ENCODE measurements at regions not wholly inside any gene's neighbourhood (a gene's known extent, or its start where the extent isn't known, plus 50 kb on each side); places are given as distances from the start of the nearest gene placed in this dataset.

- no peak for TF ChIP-seq POLR2AphosphoS5 (IDR thresholded peaks at IDR 0.05)
- TF ChIP-seq POLR2A (IDR thresholded peaks at IDR 0.05; ENCODE audit: low read depth), result no peak
- TF ChIP-seq EP300 (IDR thresholded peaks at IDR 0.05), result no peak
- TF ChIP-seq CTCF (IDR thresholded peaks at IDR 0.05), result no peak
- no peaks in the 10 kb centered on the region for H3K36me3 ChIP-seq
- 82% methylated on average over 3 of the region's 3 CpGs for WGBS
- H3K9me3 ChIP-seq, result peaks cover 0 to 21% (median 12%) of the 10 kb centered on the region in 4 donors
- DNase-seq (ENCODE audit: extremely low spot score), result no peak
- no peak overlapping the region for H3K27ac ChIP-seq (replicated peaks in 1 of 4)
- peaks cover 0 to 5% (median under 1%) of the 10 kb centered on the region in 4 donors for H3K4me1 ChIP-seq
- H3K4me3 ChIP-seq, result no peak overlapping the region
- H3K27me3 ChIP-seq, result no peaks in the 10 kb centered on the region
- intact Hi-C loops (cut with DNase I), result no loop called here
Measured at GRCh38 chr4:26009502-26009901, 95.5 kb downstream of the SMIM20 start.

GRCh38 chr4:26010304-26010703, 96.3 kb downstream of the SMIM20 start:
- peaks cover 3 to 9% (median 5%) of the 10 kb centered on the region in 4 donors for H3K4me1 ChIP-seq
- intact Hi-C loops (cut with DNase I), result no loop called here

GRCh38 chr4:26013629-26014028, 99.6 kb downstream of the SMIM20 start:
- H3K4me1 ChIP-seq, result peaks cover 8 to 17% (median 13%) of the 10 kb centered on the region in 4 donors
- H3K27ac ChIP-seq (replicated peaks in 1 of 4), result no peak overlapping the region
- 0% methylated on average over 2 of the region's 2 CpGs for WGBS
- no peaks in the 10 kb centered on the region for H3K36me3 ChIP-seq
- no peaks in the 10 kb centered on the region for H3K27me3 ChIP-seq
- DNase-seq (ENCODE audit: extremely low spot score), result no peak
- H3K4me3 ChIP-seq, result no peak overlapping the region
- intact Hi-C loops (cut with DNase I), result no loop called here
- TF ChIP-seq POLR2AphosphoS5 (IDR thresholded peaks at IDR 0.05) (no peak), EP300 (IDR thresholded peaks at IDR 0.05) (no peak), CTCF (IDR thresholded peaks at IDR 0.05) (no peak), POLR2A (IDR thresholded peaks at IDR 0.05; ENCODE audit: low read depth) (no peak)
- peaks cover 0 to 10% (median 6%) of the 10 kb centered on the region in 4 donors for H3K9me3 ChIP-seq

More at GRCh38 chr4:26010304-26010703, 96.3 kb downstream of the SMIM20 start:
- WGBS, result 44% methylated on average over 2 of the region's 2 CpGs
- DNase-seq (ENCODE audit: extremely low spot score), result no peak
- no peaks in the 10 kb centered on the region for H3K27me3 ChIP-seq
- H3K9me3 ChIP-seq, result peaks cover 0 to 21% (median 12%) of the 10 kb centered on the region in 4 donors
- no peaks in the 10 kb centered on the region for H3K36me3 ChIP-seq
- TF ChIP-seq CTCF (IDR thresholded peaks at IDR 0.05) (no peak), EP300 (IDR thresholded peaks at IDR 0.05) (no peak), POLR2A (IDR thresholded peaks at IDR 0.05; ENCODE audit: low read depth) (no peak), POLR2AphosphoS5 (IDR thresholded peaks at IDR 0.05) (no peak)
- H3K4me3 ChIP-seq, result no peak overlapping the region
- no peak overlapping the region for H3K27ac ChIP-seq (replicated peaks in 1 of 4)

GRCh38 chr4:26015133-26015651, 101.2 kb downstream of the SMIM20 start:
- H3K4me3 ChIP-seq, result no peak overlapping the region
- H3K4me1 ChIP-seq, result peaks cover 10 to 18% (median 14%) of the 10 kb centered on the region in 4 donors
- TF ChIP-seq CTCF (IDR thresholded peaks at IDR 0.05) (no peak), POLR2AphosphoS5 (IDR thresholded peaks at IDR 0.05) (peak in 1 of 2 donors; percentile 16), POLR2A (IDR thresholded peaks at IDR 0.05; ENCODE audit: low read depth) (no peak), EP300 (IDR thresholded peaks at IDR 0.05) (no peak)
- no peaks in the 10 kb centered on the region for H3K9me3 ChIP-seq
- intact Hi-C loops (cut with DNase I), result no loop called here
- H3K36me3 ChIP-seq, result no peaks in the 10 kb centered on the region
- 49% methylated on average over 7 of the region's 7 CpGs for WGBS
- H3K27me3 ChIP-seq, result no peaks in the 10 kb centered on the region
- H3K27ac ChIP-seq (replicated peaks in 1 of 4), result peak overlapping the region in 2 of 4 donors; percentile 27 to 33
- no peak for DNase-seq (ENCODE audit: extremely low spot score)

- WGBS, result 90% methylated on average over 2 of the region's 2 CpGs
- Histone ChIP-seq H3K4me1 (peaks cover 15 to 25% (median 20%) of the 10 kb centered on the region in 4 donors), H3K9me3 (no peaks in the 10 kb centered on the region), H3K4me3 (no peak overlapping the region), H3K27me3 (no peaks in the 10 kb centered on the region), H3K27ac (replicated peaks in 1 of 4) (peak overlapping the region in 2 of 4 donors; percentile 28 to 33), H3K36me3 (no peaks in the 10 kb centered on the region)
- intact Hi-C loops (cut with DNase I), result no loop called here
- DNase-seq (ENCODE audit: extremely low spot score), result no peak
- TF ChIP-seq POLR2AphosphoS5 (IDR thresholded peaks at IDR 0.05) (no peak), EP300 (IDR thresholded peaks at IDR 0.05) (no peak), CTCF (IDR thresholded peaks at IDR 0.05) (no peak), POLR2A (IDR thresholded peaks at IDR 0.05; ENCODE audit: low read depth) (no peak)
Measured at GRCh38 chr4:26015906-26016305, 101.9 kb downstream of the SMIM20 start.

Data from esophagus muscularis mucosa (tissue), 4 donors.